Activated CD4-positive, alpha-beta T cell treated with anti-CD3 and anti-CD28 coated beads, Interleukin-2, amount 50 U/mL, for 1 hour (primary cell): ENCODE measurements at regions not wholly inside any gene's neighbourhood (a gene's known extent, or its start where the extent isn't known, plus 50 kb on each side); places are given as distances from the start of the nearest gene placed in this dataset.

ENCODE experiments used
- DNase-seq: peaks from one replicate; pipeline ENCODE4 v3.0.0-alpha.2; 2020

DNA sequence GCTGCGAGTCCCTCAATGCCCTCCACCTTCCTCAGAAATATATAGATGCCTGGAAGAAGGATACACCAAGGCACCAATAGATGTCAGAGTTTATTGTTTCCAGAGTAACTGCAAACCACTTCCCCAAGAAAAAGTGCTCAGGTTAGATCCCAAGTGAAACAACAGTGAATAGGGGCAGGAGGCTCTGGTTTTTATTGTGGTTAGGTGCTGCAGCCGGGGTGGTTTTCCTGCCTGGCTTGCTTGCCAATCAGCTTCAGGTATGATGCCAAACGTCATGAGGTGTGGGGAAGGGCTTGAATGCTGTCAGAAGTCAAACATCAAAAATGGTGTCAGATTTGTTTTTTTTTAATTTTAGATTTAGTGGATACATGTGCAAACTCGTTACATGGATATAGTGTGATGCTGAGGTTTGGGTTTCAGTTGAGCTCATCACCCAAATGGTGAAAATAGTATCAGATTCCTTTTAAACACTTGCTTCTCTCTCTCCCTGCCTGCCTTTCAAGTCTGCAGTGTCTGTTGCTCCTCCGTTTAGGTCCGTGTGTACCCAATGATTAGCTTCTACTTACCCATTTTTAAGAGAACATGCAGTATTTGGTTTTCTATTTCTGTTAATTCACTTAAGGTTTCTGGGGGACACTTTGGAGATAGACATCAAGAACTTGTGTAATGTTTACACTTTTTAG lies 1317.0 kb downstream of the MRPL39 start:
- peak; percentile 6 for DNase-seq

DNA sequence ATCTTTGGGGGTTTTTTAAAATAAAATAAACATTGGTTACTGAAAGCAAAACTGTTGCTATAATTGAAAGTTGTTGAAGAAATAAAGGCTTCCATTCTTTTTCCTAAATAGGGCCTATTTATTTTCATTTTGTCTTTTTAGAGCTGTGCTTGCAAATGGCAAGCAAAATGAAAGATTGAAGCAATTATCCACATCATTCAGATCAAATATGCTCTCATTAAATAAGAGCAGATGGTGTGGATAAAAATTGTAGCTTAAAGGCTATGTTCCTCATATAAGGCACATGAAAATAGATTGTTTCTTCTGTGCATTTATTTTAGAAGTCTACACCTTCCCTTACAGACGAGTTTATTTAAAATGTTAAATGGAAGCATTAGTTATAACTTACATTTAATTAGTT lies 1317.7 kb downstream of the MRPL39 start:
- DNase-seq, result no peak

DNA sequence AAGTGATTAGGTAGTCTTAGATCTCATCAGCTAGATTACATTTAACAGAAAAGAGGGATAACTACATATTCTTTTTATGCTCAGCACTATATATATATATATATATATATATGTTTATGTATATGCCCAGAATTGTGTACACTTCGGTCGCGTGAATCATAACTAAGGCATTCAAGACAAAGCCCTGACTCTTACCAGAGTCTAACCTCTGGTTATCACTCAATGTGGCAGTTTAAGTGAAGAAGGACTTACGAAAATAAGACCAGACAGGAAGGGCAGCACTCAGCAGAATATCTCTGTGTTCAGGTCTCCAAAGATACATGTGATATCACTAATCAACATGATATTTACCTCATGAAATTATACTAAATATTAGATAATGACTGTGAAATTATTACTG lies 1326.7 kb downstream of the MRPL39 start:
- DNase-seq, result no peak

DNA sequence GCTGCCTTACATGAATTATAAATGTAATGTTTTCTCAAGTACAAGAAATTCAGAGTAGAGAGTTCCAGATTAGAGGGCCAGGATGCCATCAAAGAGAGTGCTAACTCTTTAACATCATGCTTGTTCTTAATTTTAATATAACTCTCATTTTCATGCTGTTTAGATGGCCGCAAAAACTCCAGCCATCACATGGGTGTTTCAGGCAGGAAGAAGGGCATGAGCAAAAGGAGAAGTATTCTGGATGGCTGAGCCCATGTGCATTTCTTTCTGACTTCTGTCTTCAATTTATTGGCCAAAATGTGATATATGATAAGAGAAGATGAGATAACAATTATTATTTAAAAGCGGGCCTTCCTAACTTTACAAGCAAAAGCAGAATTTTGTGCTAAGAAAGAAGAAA lies 1328.6 kb downstream of the MRPL39 start:
- no peak for DNase-seq

DNA sequence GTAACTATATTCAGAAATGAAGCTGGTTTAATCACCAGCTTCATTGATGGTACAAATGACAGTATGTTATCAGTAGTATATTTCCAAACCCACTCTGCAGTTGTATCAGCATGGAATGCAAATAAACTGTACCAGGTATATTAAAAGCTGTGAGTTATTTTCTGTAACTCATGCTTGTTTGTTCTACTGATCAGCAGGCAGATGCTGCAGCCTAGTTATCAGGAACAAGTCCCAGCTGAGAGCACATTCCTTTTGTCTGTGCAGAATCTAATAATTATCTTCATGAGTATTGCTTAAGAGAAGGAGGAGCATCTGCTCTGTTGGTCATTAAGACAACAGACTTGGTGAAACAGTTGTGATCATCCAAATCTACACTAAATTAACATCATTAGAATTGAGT lies 1331.1 kb downstream of the MRPL39 start:
- DNase-seq, result no peak

DNA sequence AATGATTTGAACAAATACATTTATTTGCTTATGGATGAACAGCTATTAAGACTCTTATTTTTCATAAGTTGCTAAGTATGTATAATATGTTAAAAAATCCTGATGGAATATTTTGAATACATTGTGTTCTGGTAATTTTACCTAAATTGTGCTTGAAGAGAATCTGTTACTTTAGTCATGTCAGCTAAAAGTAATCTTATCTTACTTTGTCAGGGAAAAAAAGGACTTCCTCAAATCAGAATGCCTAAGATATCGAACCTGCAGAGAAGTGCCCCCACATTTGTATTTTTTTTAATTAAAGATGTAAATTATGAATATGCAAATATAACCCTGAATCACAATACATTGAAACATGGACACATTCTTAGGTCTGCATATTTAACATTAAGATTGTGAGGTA lies 1331.7 kb downstream of the MRPL39 start:
- no peak for DNase-seq

DNA sequence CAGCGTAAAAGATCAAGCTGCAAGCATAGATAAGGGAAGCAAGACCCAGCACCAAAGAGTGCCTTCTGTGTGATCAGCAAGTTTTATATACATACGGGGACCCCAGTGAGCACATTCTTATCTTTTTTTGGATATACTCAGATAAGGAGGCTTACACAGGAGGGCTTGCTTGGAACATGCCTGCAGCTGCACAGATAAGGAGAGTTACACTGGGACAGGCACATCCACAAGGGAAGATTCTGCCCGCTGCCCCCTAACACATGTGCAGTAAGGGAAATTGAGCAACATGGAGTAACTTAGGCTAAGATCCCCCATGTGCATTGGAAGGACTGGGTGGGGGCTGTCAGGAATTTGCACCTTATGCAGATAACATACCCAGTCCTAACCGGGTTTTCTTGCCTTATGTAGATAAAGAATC lies 1334.8 kb downstream of the MRPL39 start:
- DNase-seq, result no peak

DNA sequence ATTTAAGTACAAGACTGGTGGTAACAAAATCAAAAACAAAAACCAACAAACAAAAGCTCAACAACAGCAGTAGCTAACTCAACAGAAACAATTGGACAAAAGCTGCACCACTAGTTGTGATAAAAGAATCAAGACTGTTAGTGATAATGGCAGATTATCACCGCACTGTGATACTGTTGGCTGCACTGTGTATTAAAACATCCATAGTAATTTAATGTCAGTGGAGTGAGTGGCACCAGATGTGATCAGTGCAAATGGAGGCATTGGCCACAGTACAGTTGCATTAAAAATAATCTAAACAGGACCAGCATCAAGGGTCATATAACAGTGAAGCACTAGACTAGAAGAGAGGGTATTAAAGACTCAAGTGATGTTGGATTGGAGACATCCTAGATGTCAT lies 1341.3 kb downstream of the MRPL39 start:
- no peak for DNase-seq

DNA sequence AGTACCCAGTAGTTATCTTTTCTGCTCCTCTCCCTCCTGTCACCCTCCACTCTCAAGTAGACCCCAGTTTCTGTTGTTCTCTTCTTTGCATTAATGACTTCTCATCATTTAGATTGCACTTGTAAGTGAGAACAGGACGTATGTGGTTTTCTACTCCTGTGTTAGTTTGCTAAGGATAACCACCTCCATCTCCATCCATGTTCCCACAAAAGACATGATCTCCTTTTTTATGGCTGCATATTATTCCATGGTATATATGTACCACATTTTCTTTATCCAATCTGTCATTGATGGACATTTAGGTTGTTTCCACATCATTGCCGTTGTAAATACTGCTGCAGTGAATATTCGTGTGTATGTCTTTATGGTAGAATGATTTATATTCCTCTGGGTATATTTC lies 1346.5 kb downstream of the MRPL39 start:
- DNase-seq, result no peak

DNA sequence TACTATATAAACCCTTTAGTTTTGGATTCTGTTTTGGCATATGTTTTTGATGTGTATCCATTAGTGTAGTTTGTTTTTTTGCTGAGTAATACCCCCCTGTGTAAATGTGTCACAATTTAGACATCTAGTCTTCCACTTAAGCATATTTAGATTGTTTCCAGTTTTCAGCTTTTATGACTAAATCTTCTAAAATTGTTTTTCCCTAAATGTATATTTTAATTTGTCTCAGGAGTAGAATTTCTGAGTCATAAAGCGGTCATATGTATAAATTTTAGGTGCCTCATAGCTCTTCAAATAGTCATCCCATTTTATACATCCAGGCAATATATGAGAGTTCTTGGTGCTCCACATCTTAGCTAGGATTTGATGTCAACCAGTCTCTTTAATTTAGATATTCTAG lies 1348.0 kb downstream of the MRPL39 start:
- no peak for DNase-seq

DNA sequence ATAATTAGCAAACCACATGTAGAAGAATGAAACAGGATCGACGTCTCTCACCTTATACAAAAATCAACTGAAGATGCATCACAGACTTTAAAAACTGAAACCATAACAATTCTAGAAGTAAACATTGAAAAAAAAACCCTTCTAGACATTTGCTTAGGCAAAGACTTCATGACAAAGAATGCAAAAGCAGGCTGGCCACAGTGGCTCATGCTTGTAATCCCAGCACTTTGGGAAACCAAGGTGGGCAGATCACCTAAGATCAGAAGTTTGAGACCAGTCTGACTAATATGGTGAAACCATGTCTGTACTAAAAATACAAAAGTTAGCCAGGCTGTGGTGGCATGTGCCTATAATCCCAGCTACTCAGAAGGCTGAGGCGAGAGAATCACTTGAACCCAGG lies 1351.7 kb downstream of the MRPL39 start:
- no peak for DNase-seq

DNA sequence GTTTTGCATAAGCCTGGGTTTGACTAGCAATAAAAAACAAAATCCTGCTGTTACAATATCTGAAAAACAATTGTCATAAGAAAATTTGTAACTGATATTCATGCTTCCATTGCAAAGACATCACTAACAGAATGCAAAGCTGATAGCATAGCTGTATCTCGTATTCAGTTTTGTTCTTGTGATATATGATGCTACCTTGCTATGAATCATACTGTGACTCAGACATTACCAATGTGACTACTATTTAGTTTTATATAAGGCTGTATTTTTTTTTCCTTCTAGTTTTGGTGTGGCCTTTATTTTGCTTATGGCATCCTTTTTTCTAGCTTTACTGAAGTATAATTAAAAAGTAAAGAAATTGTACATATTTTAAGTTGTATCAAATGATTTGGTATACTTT lies 1381.8 kb downstream of the MRPL39 start:
- no peak for DNase-seq

DNA sequence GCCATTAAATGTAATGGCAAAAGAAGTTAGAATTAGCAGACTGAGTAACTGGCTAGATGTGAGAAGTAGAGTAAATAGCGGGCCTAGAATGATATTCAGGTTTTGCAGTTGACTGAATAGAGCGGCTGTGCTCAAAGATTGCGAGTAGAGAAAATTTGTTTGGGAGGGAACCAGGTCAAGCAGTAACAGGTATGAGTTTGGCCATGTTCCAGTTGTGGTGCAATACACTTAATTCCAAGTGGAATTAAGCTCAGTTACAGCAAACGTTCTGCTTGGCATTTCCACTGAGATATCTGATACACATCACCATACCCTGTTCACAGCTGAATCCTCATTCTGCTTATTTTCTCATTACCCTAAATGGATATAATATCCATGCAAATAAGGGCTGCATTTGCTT lies 1382.9 kb downstream of the MRPL39 start:
- DNase-seq, result no peak

DNA sequence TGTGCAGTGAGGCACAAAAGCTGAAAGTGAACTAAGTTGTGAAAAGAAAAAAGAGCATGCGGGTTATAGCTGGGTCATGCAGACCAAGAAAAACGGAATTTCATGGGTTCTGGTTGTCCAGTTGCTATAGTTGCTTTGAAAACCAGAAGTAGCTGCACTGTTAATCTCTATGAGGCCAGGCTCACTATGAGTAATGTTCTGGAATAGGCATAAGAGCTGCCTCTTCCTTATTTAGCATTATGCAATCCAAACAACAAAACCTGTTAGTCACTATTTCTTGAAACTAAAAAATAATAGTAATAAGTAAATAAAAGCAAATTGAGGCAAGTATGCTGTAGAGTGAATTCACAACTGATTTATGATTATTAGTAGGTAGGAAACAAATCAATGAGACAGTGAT lies 1383.7 kb downstream of the MRPL39 start:
- DNase-seq, result no peak

DNA sequence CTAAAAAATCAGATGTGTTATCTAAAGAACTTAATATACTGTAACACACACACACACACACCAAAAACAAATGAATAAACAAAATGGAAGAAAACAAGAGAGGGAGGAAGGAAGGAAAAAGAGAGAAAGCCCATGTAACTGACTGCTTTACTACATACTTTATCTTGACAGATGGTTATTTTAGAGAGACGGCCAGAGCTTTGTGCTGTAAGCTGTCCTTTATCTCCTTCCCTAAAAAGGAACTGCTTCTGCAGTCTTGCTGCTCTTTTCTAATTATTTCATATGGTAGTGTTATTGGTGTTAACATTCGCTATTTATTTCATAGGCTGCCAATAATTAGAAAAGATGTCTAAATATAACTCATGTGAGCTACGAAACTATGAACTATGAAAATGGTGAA lies 1384.6 kb downstream of the MRPL39 start:
- DNase-seq, result no peak

DNA sequence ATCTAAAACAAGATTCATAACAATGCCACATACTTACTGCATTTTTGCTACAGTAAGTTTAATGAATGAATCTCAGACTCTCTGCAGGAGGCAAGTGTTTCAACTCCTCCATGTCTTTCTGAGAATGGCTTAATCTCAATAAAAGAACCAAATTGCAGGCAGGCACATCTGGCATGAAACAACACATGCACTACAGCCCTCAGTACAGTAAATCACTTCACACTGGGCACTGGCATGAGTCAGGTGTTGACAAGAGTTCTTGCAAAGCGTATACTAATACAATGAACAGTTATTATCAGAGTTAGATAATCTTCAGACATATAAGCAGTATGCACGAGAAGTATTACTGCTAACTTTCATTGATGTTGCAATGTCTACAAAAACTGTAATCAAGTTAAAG lies 1386.8 kb downstream of the MRPL39 start:
- DNase-seq, result no peak

DNA sequence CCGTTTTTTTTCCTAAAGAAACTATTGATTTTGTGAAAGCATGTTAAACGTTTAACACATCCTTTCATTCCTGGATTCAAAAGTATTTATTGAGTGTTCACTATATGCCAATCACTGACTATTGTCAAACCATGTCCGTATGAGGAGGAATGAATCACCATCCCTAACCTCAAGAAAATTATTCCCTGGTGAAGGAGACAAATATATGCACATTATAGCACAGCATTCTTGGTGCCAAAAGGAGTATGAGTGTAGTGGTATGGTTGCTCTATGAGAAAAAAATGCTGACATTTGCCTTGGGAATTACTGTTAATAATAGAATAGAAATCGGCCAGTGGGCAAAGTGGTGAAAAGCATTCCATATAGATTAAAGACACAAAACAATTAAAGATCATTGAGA lies 1390.1 kb downstream of the MRPL39 start:
- DNase-seq, result no peak

DNA sequence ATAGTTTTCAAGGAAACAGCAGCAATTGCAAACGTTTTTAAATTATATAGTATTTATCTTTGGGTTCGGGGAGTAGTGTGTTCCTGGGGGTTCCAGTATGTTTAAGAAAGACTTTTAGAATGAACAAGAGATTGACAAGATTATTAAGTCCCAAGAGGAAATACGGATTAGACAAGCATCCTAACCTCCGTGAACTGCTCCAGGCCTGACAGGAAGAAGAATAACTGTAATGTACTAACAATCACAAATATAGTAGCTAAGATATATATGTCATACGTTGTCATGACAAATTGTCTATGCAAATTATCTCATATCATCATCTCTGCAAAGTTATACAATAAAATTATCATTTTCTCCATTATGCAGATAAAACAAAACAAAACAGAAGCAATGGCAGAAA lies 1397.2 kb downstream of the MRPL39 start:
- DNase-seq, result no peak

DNA sequence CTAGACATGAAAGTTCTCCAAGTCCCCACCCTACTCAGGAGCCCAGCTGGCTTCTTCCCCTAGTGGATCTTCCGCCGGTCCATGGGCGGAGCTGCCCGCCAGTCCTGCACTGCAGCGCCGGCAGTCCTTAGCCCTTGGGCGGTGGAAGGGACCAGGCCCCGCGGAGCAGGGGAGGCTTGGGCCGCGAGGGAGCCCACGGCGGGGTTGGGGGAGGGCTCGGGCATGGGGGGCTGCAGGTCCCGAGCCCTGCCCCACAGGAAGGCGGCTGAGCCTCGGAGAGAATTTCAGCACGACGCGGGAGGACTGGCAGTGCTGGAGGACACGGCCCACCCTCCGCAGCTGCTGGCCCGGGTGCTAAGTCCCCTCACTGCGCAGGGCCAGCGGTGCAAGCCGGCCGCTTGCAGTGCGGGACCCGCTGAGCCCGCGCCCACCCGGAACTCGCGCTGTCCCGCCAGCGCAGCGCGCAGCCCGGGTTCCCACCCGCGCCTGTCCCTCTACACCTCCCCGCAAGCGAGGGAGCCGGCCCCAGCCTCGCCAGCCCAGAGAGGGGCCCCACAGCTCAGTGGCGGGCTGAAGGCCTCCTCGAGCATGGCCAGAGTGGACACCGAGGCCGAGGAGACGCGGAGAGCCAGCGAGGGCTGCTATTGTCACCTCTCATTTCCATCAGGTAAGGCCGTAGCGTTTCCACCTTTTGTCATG lies 1398.6 kb downstream of the MRPL39 start:
- DNase-seq, result no peak

DNA sequence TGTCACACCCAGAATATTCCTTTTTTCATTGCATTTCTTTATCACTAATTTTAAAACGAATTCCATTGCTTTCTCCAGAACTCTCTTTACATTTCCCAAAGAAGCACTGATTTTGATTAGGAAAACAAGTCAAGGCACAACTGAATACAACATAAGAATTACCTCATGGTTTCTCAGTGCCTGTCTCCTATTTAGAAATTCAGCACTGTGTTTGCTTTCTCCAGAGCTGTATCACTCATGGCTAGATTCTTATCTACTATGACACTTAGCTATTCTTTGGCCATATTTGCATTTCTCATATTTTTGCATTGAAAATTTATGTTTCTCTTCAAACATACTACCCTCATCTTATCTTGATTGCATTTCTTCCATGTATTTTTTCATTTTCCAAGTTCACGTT lies 1402.0 kb downstream of the MRPL39 start:
- no peak for DNase-seq

DNA sequence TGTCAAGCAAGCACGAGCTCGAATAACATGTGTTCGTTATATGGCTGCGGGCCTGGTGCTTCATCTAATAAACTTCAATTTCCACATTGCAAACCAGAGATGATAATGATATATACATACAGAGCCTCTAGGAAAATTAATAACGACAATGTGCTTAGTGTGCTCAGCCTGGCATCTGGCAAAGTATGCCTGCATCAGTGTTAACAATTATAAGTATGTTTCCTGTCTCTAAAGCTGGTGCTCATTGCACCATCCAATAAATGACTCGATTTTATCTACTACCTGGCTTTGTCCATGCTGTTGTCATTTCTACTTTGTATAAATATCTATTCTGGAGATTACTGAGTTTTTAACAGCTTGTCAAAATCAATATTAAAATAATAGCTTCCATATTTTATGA lies 1402.6 kb downstream of the MRPL39 start:
- DNase-seq, result no peak

DNA sequence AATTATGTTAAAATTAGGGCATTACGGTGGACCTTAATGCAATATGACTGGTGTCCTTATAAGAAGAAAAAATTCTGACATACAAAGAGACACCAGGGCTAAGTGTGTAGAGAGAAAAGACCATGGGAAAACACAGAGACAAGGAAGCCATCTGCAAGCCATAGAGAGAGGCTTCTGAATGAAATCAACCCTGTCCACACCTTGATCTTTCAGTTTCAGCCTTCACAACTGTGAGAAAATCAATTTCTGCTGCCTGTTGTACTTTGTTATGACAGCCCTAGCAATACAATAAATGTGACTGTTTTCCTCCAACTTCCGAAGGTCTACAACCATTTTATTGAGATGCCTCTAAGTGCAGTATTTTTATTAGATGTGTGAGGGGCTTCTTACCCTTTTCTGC lies 1407.2 kb downstream of the MRPL39 start:
- DNase-seq, result no peak

DNA sequence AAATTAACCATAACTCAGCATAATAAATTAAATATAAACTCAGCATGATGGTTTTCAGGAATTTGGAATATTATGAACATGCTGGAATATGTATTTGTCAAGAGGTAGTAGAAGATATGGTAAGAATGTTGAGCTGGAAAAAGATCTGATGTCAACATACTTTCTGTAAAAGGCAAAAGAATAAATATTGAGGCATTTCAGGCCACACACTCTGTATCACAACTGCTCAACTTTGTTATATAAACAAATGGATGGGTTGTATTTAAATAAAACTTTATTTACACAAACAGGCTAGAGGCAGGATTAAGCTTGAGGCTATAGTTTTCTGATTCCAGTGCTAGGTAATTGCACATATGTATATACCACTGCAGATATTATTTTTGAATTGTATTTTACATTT lies 1409.4 kb downstream of the MRPL39 start:
- DNase-seq, result no peak

DNA sequence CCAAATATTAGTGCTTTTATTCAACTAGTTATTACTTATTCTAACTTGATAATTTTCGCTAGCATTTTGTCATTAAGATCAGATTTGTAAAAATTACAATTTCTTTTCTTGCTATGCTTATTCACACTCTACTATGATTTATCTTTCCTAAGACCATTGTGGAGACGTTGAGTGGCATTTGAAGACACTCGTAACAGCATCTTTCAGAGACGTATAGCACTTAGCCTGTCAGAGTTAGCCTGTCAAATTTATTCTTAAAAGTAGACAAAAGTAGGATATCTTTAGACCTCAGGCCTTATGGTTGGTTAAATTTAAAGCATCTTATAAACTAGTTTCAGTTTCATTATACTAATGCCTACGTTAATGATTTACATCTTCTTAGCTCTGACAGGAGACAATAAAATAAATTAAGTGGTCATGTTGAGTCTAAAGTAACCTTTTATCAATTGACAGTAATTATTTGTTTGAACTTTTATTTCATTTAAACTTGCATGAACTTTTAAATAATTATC lies 1410.1 kb downstream of the MRPL39 start:
- no peak for DNase-seq

DNA sequence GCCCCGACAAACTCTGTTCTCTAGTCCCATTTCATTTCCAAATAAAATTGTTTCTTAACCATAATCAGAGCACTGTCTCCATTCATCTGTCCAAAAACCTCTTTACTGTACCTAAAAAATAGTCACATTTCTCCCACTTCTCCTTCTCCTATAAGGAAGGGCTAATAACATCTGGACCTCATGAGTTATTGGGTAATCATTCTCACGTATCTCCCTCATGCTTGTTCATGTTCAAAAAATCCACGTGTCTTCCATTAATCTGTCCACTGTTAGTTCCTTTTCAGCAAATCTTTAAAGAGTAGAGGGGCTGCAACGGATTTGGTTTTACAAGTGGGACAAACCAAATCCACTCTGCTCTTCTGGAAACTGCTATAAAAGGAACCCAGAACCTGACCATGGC lies 1418.8 kb downstream of the MRPL39 start:
- DNase-seq, result no peak
